SU-DHL-6 (cell line): ENCODE measurements at regions not wholly inside any gene's neighbourhood (a gene's known extent, or its start where the extent isn't known, plus 50 kb on each side); places are given as distances from the start of the nearest gene placed in this dataset.

Experiments
- CTCF ChIP-seq: fragments of 200-600 bp; sonication (generic); IDR thresholded peaks from one replicate; pipeline ENCODE4 v1.5.1; 2017; ENCODE audit warnings: antibody characterized with exemption, mild to moderate bottlenecking, low read length, moderate library complexity; ENCODE audit not compliant: insufficient read depth, poor library complexity, severe bottlenecking
- EZH2phosphoT487 ChIP-seq: fragments of 200-600 bp; sonication (generic), shearing (Covaris generic); conservative IDR thresholded peaks from 2 replicates; pipeline ENCODE4 v1.6.1; 2018; ENCODE audit warnings: mild to moderate bottlenecking, antibody characterized with exemption, low read length, moderate library complexity, mixed read lengths

- no peak for TF ChIP-seq CTCF
- TF ChIP-seq EZH2phosphoT487: no peak
These were observed 708.8 kb downstream of the RERGL start for GRCh38 chr12:17381211-17381610.
